T-cell (primary cell): ENCODE measurements at regions not wholly inside any gene's neighbourhood (a gene's known extent, or its start where the extent isn't known, plus 50 kb on each side); places are given as distances from the start of the nearest gene placed in this dataset.
"Not testable (repeated sequence)": the region's sequence is repeated elsewhere in the genome, so short reads cannot be mapped to it uniquely, and the experiment has no call there.

ENCODE experiments used
- ATAC-seq, 4 experiments: fragments of 200-7000 bp in 3 of 4; fragments of 150-1000 bp in 1 of 4; cut with Tn5 transposase; replicated peaks in 1 of 4; 1 replicate in 3 of 4; 2 replicates in 1 of 4; pipeline ENCODE4 v1.10.0; 2021; ENCODE audit warnings: moderate library complexity in 3 of 4, mild to moderate bottlenecking in 2 of 4, moderate number of reproducible peaks in 1 of 4
- CTCF ChIA-PET, 2 donors: fragments of 300-600 bp; sonication (Branson Sonifier 250); formaldehyde crosslinking; loops; one replicate each; lab custom pipeline; 2022; ENCODE audit warnings: antibody characterized with exemption in 2 of 2; lab: Charles Lee
- POLR2A ChIA-PET, 2 donors: fragments of 300-600 bp; sonication (Branson Sonifier 250); formaldehyde crosslinking; loops; one replicate each; lab custom pipeline; 2022; ENCODE audit warnings: antibody characterized with exemption in 2 of 2; lab: Charles Lee
- DNase-seq, 35 experiments: peaks; one replicate each; pipeline versions ENCODE4 v3.0.0 to v3.0.0-alpha.2; 2013 to 2023
- H3K27ac ChIP-seq: one replicate; pipeline ENCODE4 v1.5.1; 2013; ENCODE audit warnings: low read length
- H3K27me3 ChIP-seq, 2 experiments: replicated peaks in 1 of 2; 1 replicate in 1 of 2; 2 replicates in 1 of 2; pipeline versions ENCODE4 v1.6.1 to v1.7.0; 2013; ENCODE audit warnings: low read length in 1 of 2, mixed read lengths in 1 of 2; ENCODE audit not compliant: control insufficient read depth in 2 of 2, insufficient read depth in 2 of 2; ENCODE audit errors: extremely low read depth in 1 of 2
- H3K36me3 ChIP-seq, 2 donors: 1 replicate in 1 of 2; 2 replicates in 1 of 2; pipeline versions ENCODE4 v1.6.1 to v1.7.0; 2013; ENCODE audit warnings: low read length in 1 of 2; ENCODE audit not compliant: control insufficient read depth in 2 of 2, insufficient read depth in 1 of 2; ENCODE audit errors: extremely low read depth in 1 of 2
- H3K4me1 ChIP-seq, 2 experiments: 1 replicate in 1 of 2; 2 replicates in 1 of 2; pipeline versions ENCODE4 v1.6.1 to v1.7.0; 2013; ENCODE audit warnings: low read length in 2 of 2, mixed read lengths in 1 of 2; ENCODE audit not compliant: insufficient read depth in 2 of 2, control insufficient read depth in 1 of 2; ENCODE audit errors: extremely low read depth in 1 of 2
- H3K4me3 ChIP-seq, 2 donors: 1 replicate in 1 of 2; 2 replicates in 1 of 2; pipeline versions ENCODE4 v1.5.1 to v1.7.0; 2013; ENCODE audit warnings: mild to moderate bottlenecking in 2 of 2, low read length in 1 of 2, moderate library complexity in 1 of 2; ENCODE audit not compliant: control insufficient read depth in 1 of 2; ENCODE audit errors: extremely low read depth in 1 of 2
- H3K9me3 ChIP-seq: 2 replicates; pipeline ENCODE4 v1.7.0; 2013
- H3K27ac Mint-ChIP-seq, 2 donors: one replicate each; pipeline ENCODE4 v1.8.0; 2020 to 2021; ENCODE audit warnings: mild to moderate bottlenecking in 2 of 2, mixed read lengths in 2 of 2
- H3K27me3 Mint-ChIP-seq, 2 donors: one replicate each; pipeline ENCODE4 v1.8.0; 2021 to 2022; ENCODE audit warnings: mixed read lengths in 2 of 2
- H3K36me3 Mint-ChIP-seq: one replicate; pipeline ENCODE4 v1.8.0; 2021; ENCODE audit warnings: mixed read lengths
- H3K4me1 Mint-ChIP-seq, 3 donors: one replicate each; pipeline ENCODE4 v1.8.0; 2020 to 2022; ENCODE audit warnings: mixed read lengths in 3 of 3, mild to moderate bottlenecking in 1 of 3
- H3K4me3 Mint-ChIP-seq, 3 donors: one replicate each; pipeline ENCODE4 v1.8.0; 2020 to 2022; ENCODE audit warnings: mild to moderate bottlenecking in 3 of 3, mixed read lengths in 3 of 3, moderate library complexity in 3 of 3
- H3K9me3 Mint-ChIP-seq, 3 donors: one replicate each; pipeline ENCODE4 v1.8.0; 2020 to 2022; ENCODE audit warnings: mixed read lengths in 3 of 3
- WGBS: methylation state at CpG from one replicate; pipeline ENCODE4 v1.1.5; 2013; ENCODE audit warnings: missing lambda C conversion rate; ENCODE audit not compliant: insufficient coverage; 5-methylcytosine and 5-hydroxymethylcytosine counted together

GRCh38 chr1:80305466-80305865, 1298.9 kb upstream of the ADGRL4 start:
- ChIA-PET POLR2A (no interaction called here), CTCF (no interaction called here)
- Mint-ChIP-seq H3K36me3 (no peaks in the 10 kb centered on the region), H3K4me3 (no peak overlapping the region), H3K27me3 (no peaks in the 10 kb centered on the region), H3K9me3 (peaks cover 9 to 16% (median 13%) of the 10 kb centered on the region in 3 donors), H3K27ac (no peak overlapping the region), H3K4me1 (no peaks in the 10 kb centered on the region)
- Histone ChIP-seq H3K36me3 (no peaks in the 10 kb centered on the region), H3K4me1 (no peaks in the 10 kb centered on the region), H3K4me3 (no peak overlapping the region), H3K9me3 (no peaks in the 10 kb centered on the region), H3K27me3 (no peaks in the 10 kb centered on the region), H3K27ac (no peak overlapping the region)
- no peak for ATAC-seq
- no CpG with 5 or more reads among the region's 2 CpGs for WGBS
- no peak for DNase-seq

GRCh38 chr1:80293818-80294217, 1287.3 kb upstream of the ADGRL4 start:
- ChIA-PET POLR2A (no interaction called here), CTCF (no interaction called here)
- H3K4me1 ChIP-seq, result no peaks in the 10 kb centered on the region
- DNase-seq, result no peak
- no peaks in the 10 kb centered on the region for H3K36me3 Mint-ChIP-seq
- no peaks in the 10 kb centered on the region for H3K36me3 ChIP-seq
- ATAC-seq, result no peak
- no peaks in the 10 kb centered on the region for H3K4me1 Mint-ChIP-seq
- no peak overlapping the region for H3K4me3 ChIP-seq
- no peak overlapping the region for H3K4me3 Mint-ChIP-seq
- H3K9me3 Mint-ChIP-seq, result peaks cover 0 to 27% (median 7%) of the 10 kb centered on the region in 3 donors
- H3K27me3 ChIP-seq, result no peaks in the 10 kb centered on the region
- H3K27ac ChIP-seq, result no peak overlapping the region
- H3K27ac Mint-ChIP-seq, result no peak overlapping the region
- H3K9me3 ChIP-seq, result no peaks in the 10 kb centered on the region
- WGBS, result 56% methylated on average over 2 of the region's 3 CpGs
- no peaks in the 10 kb centered on the region for H3K27me3 Mint-ChIP-seq

- H3K4me1 Mint-ChIP-seq, H3K27ac ChIP-seq, H3K27me3 ChIP-seq, H3K27ac Mint-ChIP-seq, H3K4me3 ChIP-seq, DNase-seq, CTCF ChIA-PET, H3K27me3 Mint-ChIP-seq, H3K9me3 ChIP-seq, POLR2A ChIA-PET, ATAC-seq, H3K36me3 Mint-ChIP-seq, H3K4me1 ChIP-seq, H3K4me3 Mint-ChIP-seq, H3K36me3 ChIP-seq: not testable (repeated sequence)
- peaks cover 8 to 19% (median 9%) of the 10 kb centered on the region in 3 donors for H3K9me3 Mint-ChIP-seq
- 80% methylated on average over 2 of the region's 3 CpGs for WGBS
Measured at GRCh38 chr1:80288750-80289149, 1282.2 kb upstream of the ADGRL4 start.

GRCh38 chr1:80282536-80282935, 1276.0 kb upstream of the ADGRL4 start:
- Mint-ChIP-seq H3K36me3 (no peaks in the 10 kb centered on the region), H3K4me1 (no peaks in the 10 kb centered on the region), H3K4me3 (no peak overlapping the region), H3K27me3 (no peaks in the 10 kb centered on the region), H3K27ac (no peak overlapping the region), H3K9me3 (peaks cover 11 to 37% (median 22%) of the 10 kb centered on the region in 3 donors)
- ChIA-PET CTCF (no interaction called here), POLR2A (no interaction called here)
- Histone ChIP-seq H3K27me3 (no peaks in the 10 kb centered on the region), H3K36me3 (no peaks in the 10 kb centered on the region), H3K4me1 (no peaks in the 10 kb centered on the region), H3K27ac (no peak overlapping the region), H3K9me3 (no peaks in the 10 kb centered on the region), H3K4me3 (no peak overlapping the region)
- DNase-seq (no peak), ATAC-seq (no peak)
- 60% methylated on average over 2 of the region's 4 CpGs for WGBS

GRCh38 chr1:80278936-80279335, 1272.4 kb upstream of the ADGRL4 start:
- no peak overlapping the region for H3K27ac Mint-ChIP-seq
- no peaks in the 10 kb centered on the region for H3K36me3 Mint-ChIP-seq
- H3K4me3 Mint-ChIP-seq, result no peak overlapping the region
- DNase-seq (no peak), ATAC-seq (no peak)
- H3K9me3 ChIP-seq, result no peaks in the 10 kb centered on the region
- H3K27me3 Mint-ChIP-seq, result no peaks in the 10 kb centered on the region
- H3K4me1 ChIP-seq, result no peaks in the 10 kb centered on the region
- H3K36me3 ChIP-seq, result no peaks in the 10 kb centered on the region
- H3K9me3 Mint-ChIP-seq, result peaks cover 11 to 38% (median 17%) of the 10 kb centered on the region in 3 donors
- H3K27me3 ChIP-seq, result no peaks in the 10 kb centered on the region
- H3K27ac ChIP-seq, result no peak overlapping the region
- POLR2A ChIA-PET, result no interaction called here
- no peaks in the 10 kb centered on the region for H3K4me1 Mint-ChIP-seq
- H3K4me3 ChIP-seq, result no peak overlapping the region
- CTCF ChIA-PET, result no interaction called here

GRCh38 chr1:80274256-80274655, 1267.7 kb upstream of the ADGRL4 start:
- 100% methylated on average over 1 of the region's 4 CpGs for WGBS
- Histone ChIP-seq H3K9me3 (no peaks in the 10 kb centered on the region), H3K4me1 (no peaks in the 10 kb centered on the region), H3K27me3 (no peaks in the 10 kb centered on the region), H3K4me3 (no peak overlapping the region), H3K27ac (no peak overlapping the region), H3K36me3 (no peaks in the 10 kb centered on the region)
- H3K27ac Mint-ChIP-seq, result no peak overlapping the region
- peaks cover 12 to 26% (median 12%) of the 10 kb centered on the region in 3 donors for H3K9me3 Mint-ChIP-seq
- ChIA-PET CTCF (no interaction called here), POLR2A (no interaction called here)
- H3K36me3 Mint-ChIP-seq, result no peaks in the 10 kb centered on the region
- no peak overlapping the region for H3K4me3 Mint-ChIP-seq
- H3K27me3 Mint-ChIP-seq, result no peaks in the 10 kb centered on the region
- ATAC-seq (no peak), DNase-seq (no peak)
- no peaks in the 10 kb centered on the region for H3K4me1 Mint-ChIP-seq

- H3K27ac ChIP-seq, result no peak overlapping the region
- H3K27me3 Mint-ChIP-seq, result no peaks in the 10 kb centered on the region
- H3K9me3 Mint-ChIP-seq, result peaks cover 10 to 31% (median 14%) of the 10 kb centered on the region in 3 donors
- ChIA-PET POLR2A (no interaction called here), CTCF (interaction anchor here in 1 of 2 donors (0.6 kb wide), 1 partner anchor 258 kb away, joined by 3 read pairs; no protein-coding TSS in a partner anchor)
- H3K4me1 Mint-ChIP-seq, result no peaks in the 10 kb centered on the region
- DNase-seq (no peak), ATAC-seq (no peak)
- H3K27me3 ChIP-seq, result no peaks in the 10 kb centered on the region
- H3K9me3 ChIP-seq, result no peaks in the 10 kb centered on the region
- H3K36me3 ChIP-seq, result no peaks in the 10 kb centered on the region
- no peak overlapping the region for H3K27ac Mint-ChIP-seq
- whole genome bisulfite sequencing, result 33% methylated on average over 1 of the region's 2 CpGs
- no peaks in the 10 kb centered on the region for H3K36me3 Mint-ChIP-seq
- no peak overlapping the region for H3K4me3 Mint-ChIP-seq
- H3K4me3 ChIP-seq, result no peak overlapping the region
- H3K4me1 ChIP-seq, result no peaks in the 10 kb centered on the region
Measured at GRCh38 chr1:80272495-80272894, 1266.0 kb upstream of the ADGRL4 start.
